Astrocyte of the hippocampus (primary cell): ENCODE measurements at regions not wholly inside any gene's neighbourhood (a gene's known extent, or its start where the extent isn't known, plus 50 kb on each side); places are given as distances from the start of the nearest gene placed in this dataset.
"Not testable (repeated sequence)": the region's sequence is repeated elsewhere in the genome, so short reads cannot be mapped to it uniquely, and the experiment has no call there.

Experiments
- DNase-seq: peaks from one replicate; pipeline ENCODE4 v3.0.0; 2011; ENCODE audit warnings: low read depth, low spot score

- no peak for DNase-seq
Observed at GRCh38 chr1:228824366-228824765, 89.1 kb downstream of the RHOU start.

GRCh38 chr1:228825041-228825440 lies 89.8 kb downstream of the RHOU start:
- DNase-seq, result no peak

GRCh38 chr1:228825840-228826484 lies 90.7 kb downstream of the RHOU start:
- no peak for DNase-seq

- DNase-seq, result no peak
Observed at GRCh38 chr1:228827019-228827418, 91.7 kb downstream of the RHOU start.

- no peak for DNase-seq
Observed at GRCh38 chr1:228828151-228828550, 92.9 kb downstream of the RHOU start.

- DNase-seq, result peak; percentile 18
Observed at GRCh38 chr1:228830185-228830953, 95.1 kb downstream of the RHOU start.

- DNase-seq, result peak; percentile 88
Observed at GRCh38 chr1:228830954-228831481, 95.7 kb downstream of the RHOU start.

- DNase-seq, result no peak
Observed at GRCh38 chr1:228833911-228834688, 98.8 kb downstream of the RHOU start.

- no peak for DNase-seq
Observed at GRCh38 chr1:228835456-228835855, 100.2 kb downstream of the RHOU start.

GRCh38 chr1:228835911-228836310 lies 100.6 kb downstream of the RHOU start:
- no peak for DNase-seq

GRCh38 chr1:228836427-228836826 lies 101.1 kb downstream of the RHOU start:
- DNase-seq, result no peak

GRCh38 chr1:228837032-228837431 lies 101.8 kb downstream of the RHOU start:
- no peak for DNase-seq

GRCh38 chr1:228837817-228838716 lies 102.8 kb downstream of the RHOU start:
- peak; percentile 86 for DNase-seq

GRCh38 chr1:228838717-228839500 lies 103.6 kb downstream of the RHOU start:
- DNase-seq, result no peak

GRCh38 chr1:228839656-228840055 lies 104.4 kb downstream of the RHOU start:
- no peak for DNase-seq

GRCh38 chr1:228841632-228842031 lies 106.4 kb downstream of the RHOU start:
- DNase-seq, result no peak

- peak; percentile 90 for DNase-seq
Observed at GRCh38 chr1:228842094-228842775, 107.0 kb downstream of the RHOU start.

GRCh38 chr1:228845101-228845500 lies 109.8 kb downstream of the RHOU start:
- DNase-seq, result no peak

- no peak for DNase-seq
Observed at GRCh38 chr1:228846952-228847351, 111.7 kb downstream of the RHOU start.

- not testable (repeated sequence) for DNase-seq
Observed at GRCh38 chr1:228847451-228847850, 112.2 kb downstream of the RHOU start.
